ENCODE measurements at regions not wholly inside any gene's neighbourhood (a gene's known extent, or its start where the extent isn't known, plus 50 kb on each side); places are given as distances from the start of the nearest gene placed in this dataset.

DNA sequence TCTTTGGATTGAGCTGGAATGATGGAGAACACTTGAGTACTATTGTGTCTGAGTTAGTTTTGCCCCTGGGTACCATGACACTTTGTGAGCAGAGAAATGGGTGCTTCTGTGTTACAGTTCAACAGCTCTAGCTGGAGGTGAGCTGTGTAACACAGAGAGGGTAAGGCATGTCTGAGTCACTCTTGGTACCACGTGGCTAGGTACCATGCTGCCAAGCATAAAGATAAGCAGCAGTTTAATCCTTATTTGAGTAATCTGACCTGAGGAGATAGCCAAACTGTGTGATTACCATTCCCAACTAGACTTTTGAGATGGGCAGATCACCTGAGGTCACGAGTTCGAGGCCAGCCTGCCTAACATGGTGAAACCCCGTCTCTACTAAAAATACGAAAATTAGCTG lies 122.0 kb downstream of the OLFM4 start:
- no peak for DNase-seq

DNA sequence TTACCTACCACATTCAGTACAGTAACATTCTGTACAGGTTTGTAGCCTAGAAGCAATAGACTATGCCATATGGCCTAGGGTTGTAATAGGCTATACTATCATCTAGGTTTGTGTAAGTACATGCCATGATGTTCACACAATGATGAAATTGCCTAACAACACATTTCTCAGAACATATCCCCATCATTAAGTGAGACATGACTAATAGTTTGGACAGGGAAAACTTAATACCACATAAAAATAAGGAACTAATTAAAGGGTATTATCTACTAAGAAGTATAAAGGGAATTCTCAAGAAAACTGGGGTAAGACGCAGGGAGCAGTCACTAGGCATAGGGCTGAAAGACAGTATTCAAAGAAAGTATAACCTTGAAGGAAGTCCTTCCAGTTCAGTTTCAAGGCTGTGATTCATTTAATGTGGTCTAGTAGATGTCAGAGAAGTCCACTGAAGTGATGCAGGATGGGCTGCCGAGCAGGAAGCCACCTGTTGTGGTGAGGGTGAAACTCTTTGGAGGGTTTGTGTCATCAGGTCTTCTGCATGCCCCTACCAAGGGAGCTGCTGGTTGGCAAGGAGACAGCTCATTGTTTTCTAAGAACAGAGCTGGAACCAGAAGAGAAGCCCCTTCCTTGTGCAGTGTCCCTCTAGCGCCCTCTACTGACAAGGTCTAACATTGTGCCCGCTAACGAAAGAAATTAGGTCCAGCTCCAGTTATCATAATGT lies 122.9 kb downstream of the OLFM4 start:
- peak; percentile 66 for DNase-seq

DNA sequence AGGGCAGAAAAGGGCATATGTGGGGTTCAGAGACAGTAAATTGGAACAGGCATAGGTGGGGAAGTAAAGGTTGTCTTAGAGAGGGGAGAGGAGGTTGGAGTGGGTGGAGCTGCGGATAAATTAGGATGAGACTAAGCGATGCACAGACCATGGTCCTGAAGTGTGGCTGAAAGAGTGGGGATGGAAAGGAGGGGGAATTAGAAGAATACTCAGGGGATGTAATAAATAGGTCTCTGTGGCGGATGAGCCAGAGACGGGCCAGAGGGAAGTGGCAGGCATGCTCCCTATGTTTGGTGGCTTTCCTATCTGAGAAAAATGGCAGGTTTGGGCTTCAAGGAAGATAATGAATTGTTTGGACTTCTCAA lies 123.4 kb downstream of the OLFM4 start:
- DNase-seq = no peak

DNA sequence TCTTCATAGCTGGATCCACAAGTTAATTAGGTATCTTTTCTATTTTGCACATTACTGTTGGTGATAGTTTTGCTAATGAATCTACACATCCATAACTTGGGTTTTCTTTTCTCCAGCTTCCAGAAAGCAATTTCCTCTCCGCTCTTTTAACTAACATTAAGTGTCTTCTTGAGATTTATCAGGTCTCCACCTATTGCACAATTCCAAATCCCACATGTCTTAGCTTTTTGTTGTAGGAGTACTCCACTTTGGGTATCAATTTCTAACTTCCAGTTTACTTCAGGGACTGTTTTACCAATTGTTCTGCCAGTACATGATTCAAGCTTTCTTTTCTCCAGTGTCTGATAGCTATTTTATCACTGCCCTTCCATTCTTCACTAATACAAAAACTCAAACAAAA lies 129.6 kb downstream of the OLFM4 start:
- DNase-seq = no peak

DNA sequence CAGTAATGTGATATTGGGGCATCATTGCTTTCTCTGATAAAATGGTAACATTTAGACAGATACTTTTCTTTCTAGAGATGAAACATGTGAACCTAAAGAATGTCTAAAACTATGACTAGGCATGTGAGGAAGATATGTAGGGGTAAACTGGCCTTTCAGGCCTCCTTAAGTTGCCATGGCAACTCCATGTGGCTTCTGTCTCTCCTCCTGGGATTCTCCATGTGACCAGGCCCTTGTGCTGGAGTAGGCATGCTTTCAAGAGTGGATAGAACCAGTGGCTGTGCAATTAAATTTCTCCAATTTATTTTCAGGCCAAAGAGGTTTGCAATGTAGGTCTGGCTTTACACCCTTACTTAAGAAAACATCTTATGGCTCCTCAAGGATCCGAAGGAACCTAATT lies 130.8 kb downstream of the OLFM4 start:
- DNase-seq = no peak

DNA sequence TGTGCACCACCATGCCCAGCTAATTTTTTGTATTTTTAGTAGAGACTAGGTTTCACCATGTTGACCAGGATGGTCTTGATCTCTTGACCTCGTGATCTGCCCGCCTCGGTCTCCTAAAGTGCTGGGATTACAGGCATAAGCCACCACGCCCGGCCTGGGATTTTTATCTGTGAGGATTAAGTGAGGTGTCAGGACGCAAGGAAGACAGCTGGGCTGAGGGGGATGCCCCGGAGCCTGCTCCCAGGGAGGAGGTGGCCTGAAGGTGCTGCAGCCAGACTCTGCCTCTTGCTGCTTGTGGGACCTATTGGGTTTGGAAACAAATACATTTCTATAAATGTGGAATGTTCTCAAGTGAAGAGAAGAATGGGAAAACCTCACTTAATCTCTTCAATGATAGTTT lies 131.6 kb downstream of the OLFM4 start:
- no peak for DNase-seq

DNA sequence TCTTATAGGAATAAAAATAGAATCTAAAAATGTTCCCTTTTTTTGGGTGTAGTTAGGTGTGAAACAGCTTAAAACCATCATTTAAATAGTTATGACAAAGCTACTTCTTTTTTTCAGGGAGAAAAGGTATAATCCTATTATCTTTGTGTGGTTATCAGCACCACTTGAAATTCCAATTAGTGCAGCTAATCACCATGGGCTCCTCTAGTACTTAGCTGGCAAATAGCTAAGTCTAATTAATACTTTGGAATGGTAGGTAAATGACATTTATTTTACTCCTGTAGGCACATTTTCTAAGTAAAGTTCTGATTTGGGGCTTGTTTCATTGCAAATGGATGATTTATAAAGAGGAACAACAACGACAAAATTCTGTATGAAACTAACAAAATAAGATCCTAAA lies 132.6 kb downstream of the OLFM4 start:
- no peak for DNase-seq

DNA sequence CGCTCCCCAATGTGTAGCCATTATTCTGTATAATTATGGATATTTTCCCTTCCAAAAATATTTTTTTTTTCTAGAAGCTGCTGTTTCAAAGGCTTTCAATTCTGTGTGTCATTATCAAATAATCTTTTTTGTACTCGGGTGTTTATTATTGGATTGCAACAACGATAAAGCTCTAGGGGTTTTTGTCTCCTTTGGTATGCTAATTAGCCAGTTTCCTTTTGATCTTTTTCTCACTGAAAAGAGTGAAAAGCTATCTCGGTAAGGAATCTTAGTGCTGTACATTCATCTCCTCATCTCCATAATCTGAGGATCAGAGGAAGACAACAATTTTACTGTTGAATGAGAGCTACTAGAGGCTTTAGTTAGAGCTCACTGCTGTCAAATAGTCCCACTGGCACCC lies 136.6 kb downstream of the OLFM4 start:
- no peak for DNase-seq

DNA sequence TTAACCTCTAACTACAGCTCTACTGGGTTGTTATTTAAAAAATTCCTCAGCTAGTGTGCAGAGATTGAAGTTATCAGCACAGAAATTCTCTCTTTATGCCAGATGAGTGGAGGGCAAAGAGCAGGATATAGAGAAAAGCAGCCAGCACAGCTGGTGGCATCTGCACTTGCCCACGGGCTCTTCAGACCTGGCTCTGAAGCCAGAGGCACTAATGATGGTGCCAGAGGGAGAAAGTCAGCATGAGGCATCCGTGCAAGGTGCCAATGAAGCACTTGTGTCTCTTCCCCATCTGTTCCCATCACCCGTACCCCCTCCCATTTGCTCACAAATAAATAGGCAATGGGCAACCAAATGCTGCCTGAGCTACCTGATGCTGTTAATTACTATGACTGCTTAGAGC lies 138.9 kb downstream of the OLFM4 start:
- DNase-seq = no peak

DNA sequence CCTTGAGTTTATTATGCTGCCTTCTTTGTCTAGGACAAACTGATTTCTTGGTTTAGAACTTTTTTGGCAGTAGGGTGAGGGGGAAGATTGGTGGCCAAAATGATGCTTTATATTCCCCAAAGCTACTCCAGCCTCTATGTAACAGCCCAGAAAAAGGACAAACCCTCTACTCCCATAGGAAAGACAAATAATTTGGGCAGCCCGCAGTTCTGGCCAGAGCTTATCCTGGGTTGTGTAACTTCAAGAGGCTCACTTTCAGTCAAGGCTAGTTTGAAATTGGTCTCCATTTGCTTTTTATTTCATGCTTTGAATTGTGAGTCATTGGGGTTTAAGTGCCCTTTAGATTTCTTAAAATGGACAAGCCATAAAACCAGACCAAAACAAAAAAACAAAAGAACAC lies 142.3 kb downstream of the OLFM4 start:
- DNase-seq = no peak

DNA sequence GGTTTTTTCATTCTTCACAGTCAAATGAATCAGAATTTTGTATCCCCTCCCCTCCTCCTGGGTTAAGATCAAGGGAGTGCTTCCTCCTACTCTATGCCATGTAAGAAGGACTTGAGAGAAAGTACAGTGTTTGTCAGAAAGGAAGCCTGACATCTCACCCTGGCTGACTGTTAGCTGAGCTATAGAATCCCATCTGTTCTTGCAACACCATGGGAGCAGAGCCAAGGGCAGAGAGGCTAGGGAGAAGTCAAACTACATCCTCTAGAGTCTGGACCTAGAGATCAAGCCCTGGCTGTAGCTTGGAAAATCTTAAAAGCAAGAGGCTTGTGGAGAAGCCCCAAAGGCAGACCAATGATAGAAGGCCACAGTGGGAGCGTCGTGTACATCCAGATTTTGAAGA lies 145.9 kb downstream of the OLFM4 start:
- no peak for DNase-seq

DNA sequence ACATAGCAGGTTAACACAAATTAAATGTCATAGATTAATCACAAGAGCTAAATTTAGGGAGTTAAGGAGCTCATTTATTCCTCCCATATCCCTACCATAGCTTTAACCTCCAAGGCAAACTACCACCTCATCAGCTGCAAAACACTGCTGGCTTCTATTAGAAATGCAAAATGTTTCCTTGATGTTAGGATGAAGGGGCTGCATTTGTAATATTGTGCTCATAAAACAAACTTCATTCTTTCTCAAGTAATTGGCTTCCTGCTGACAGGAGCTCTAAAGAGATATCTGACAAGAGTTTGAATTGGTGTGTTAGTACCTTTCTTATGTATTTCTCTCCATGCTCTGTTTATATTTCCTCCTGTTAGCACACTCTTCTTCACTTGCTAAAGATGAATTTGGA lies 152.1 kb downstream of the OLFM4 start:
- DNase-seq = no peak

DNA sequence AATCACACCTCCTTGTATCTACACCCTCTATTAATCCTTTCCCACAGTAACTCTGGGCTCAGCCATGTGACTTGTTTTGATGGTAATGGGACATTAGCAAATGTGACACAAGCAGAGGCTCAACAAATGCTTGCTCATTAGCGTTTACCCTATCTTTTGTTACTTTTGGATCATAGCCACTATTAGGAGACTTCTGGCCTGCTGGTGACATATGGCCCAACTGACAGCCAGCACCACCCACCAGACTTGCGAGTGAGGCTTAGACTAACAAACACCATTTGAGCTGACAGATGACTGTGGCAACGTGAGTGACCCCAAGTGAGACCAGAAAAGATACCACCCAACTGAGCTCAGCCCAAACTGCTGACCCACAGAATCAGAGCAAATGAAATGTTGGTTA lies 154.1 kb downstream of the OLFM4 start:
- DNase-seq = no peak

DNA sequence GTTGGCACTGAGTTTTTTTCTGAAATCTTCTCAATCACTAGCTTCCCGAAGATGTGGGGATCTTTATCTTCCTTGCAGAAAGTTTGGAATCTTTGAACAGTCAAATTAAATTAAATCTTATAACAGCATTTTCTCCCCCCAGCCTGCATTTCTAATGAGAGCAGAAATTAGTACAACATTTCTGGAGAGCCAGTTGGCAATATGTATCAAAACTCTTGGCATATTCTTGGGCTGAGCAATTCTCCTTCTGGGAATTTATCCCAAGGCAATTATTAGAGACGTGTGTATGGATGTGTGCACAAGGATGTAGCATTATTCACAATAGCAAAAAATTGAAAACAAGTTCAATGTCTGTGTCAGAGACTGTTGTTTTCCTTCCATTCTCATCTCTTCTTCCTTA lies 159.5 kb downstream of the OLFM4 start:
- no peak for DNase-seq

DNA sequence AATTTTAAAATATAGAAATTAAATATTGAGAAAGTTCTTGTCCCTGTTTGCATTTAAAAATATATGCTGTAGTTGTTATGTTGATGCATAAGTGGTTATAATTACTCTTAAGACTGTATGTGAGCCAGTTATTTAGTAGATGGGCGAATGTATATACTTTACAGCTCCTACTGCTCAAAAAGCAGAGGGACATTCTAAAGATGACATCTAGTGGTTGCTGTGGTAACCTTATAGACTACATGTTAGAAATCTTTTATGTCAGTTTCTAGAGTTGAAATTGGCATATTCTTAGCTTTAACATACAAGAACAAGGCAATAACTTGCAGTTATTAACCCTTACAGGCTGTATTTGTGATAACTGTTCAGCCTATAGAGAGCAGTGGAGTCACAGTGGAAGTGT lies 160.5 kb downstream of the OLFM4 start:
- DNase-seq = no peak

DNA sequence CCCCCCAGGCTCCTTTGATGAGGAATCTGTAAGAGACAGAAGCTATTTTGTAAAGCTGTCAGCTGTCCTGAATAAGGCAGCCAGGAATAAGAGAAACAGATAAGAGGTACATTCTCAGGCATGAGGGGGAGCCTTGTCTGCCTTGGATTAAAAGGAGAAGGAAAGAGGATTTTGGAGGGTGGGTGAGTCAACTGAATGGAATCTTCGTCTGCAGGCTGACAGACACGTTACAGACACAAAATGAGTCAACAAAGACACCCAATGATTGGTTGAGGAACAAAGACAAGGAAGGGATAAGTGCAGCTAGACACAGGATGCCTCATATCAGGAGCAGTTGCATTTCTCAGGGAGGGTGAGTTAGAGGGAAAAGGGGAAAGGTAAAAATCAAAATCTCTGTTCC lies 162.5 kb downstream of the OLFM4 start:
- peak; percentile 89 for DNase-seq

DNA sequence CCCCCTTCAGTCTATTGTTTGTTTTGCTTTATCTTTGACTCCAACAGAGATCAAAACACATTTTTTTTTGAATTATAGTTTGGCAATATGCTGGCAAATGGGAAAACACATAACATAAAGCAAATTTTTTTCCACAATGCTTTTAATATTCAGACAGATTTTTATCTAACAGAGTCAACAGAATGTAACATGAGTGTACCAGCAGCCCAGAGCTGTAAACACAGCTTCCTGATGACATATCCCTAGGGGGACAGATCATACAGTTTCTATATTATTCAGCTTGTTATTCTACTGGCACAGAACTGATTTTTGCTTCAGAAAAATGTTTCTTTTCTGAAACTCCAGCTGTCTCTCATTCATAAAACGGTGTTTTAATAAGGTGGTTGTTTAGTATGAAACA lies 168.8 kb downstream of the OLFM4 start:
- DNase-seq = peak; percentile 11

DNA sequence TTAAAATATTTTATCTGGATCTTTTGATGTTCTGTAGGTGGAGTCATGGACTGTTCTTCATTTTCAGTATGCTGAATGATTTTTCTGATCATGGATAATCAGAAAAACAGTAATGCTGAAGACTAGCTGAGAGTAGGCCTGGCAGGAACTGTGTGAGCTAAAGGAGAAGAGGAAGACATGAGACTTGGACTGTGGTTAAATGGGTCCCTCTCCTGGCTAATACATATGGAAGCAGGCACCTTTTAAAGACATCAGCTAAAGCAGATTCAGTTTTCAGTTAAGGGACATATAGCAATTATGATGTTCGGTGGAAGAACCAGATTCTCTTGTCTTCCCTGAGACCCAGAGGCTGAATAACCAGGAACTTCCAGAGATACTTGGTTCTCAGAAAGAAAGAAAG lies 169.4 kb downstream of the OLFM4 start:
- DNase-seq = no peak

DNA sequence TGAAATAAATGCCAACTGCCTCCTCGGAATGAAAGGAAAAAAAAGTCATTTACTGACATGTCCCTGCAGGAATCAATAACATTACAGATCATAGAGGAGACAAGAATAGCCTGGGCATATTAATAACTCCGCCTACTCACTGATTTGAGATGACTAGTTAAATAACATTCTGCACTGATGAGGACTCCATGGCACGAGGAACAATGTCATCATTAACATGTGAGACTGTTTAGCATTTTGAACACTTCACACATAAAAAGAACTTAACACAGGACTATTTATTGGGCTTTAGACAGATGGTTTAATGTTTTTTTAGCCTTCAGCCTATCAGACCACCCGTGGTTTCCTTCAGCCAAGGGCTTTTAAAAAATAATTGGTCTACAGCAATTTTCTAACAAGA lies 170.1 kb downstream of the OLFM4 start:
- DNase-seq = no peak

DNA sequence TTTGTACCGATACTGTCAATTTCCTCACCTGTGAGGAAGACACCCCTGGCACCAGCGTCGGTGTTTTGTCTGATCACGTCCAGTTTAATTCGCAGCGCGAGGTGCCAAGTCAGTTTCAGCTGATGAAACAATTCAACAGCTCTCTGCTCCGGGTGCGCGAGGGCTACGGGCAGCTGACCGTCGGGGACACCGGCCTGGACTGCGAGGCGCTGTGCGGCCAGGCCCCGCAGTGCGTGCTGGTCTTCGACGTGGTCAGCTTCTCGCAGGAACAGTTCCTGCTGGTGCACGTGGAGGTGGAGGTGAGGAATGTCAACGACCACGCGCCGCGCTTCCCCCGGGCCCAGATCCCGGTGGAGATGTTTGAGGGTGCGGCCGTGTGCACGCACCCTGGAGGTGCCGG lies 171.5 kb downstream of the OLFM4 start:
- no peak for DNase-seq

DNA sequence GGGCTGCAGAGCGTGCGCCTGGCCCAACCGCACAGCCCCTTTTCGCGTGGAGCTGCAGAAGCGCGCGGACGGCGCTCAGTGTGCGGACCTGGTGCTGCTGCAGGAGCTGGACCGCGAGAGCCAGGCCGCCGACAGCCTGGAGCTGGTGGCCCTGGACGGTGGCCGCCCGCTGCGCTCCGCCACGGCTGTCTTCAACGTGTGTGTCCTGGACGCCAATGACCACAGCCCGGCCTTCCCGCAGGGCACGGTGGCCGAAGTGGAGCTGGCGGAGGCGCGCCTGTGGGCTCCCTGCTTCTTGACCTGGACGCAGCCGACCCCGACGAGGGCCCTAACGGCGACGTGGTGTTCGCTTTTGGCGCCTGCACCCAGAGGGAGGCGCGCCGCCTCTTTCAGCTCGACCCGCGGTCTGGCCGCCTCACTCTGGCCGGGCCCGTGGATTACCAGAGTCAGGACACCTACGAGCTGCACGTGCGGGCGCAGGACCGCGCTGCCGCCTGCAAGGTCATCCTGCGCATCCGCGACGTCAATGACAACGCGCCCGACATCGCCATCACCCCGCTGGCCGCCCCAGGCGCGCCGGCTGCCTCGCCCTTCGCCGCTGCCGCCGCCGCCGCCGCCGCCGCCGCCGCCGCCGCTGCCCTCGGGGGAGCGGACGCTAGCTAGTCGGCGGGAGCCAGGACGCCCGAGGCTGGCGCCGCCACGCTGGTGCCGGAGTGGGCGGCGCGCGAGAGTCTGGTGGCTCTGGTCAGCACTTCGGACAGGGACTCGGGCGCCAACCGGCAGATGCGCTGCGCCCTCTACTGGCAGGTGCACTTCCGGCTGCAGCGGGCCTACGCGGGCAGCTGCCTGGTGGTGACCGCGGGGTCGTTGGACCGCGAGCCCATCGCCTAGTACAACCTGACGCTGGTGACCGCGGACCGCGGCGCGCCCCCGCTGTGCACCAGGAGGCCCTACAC lies 172.2 kb downstream of the OLFM4 start:
- DNase-seq = peak; percentile 52

DNA sequence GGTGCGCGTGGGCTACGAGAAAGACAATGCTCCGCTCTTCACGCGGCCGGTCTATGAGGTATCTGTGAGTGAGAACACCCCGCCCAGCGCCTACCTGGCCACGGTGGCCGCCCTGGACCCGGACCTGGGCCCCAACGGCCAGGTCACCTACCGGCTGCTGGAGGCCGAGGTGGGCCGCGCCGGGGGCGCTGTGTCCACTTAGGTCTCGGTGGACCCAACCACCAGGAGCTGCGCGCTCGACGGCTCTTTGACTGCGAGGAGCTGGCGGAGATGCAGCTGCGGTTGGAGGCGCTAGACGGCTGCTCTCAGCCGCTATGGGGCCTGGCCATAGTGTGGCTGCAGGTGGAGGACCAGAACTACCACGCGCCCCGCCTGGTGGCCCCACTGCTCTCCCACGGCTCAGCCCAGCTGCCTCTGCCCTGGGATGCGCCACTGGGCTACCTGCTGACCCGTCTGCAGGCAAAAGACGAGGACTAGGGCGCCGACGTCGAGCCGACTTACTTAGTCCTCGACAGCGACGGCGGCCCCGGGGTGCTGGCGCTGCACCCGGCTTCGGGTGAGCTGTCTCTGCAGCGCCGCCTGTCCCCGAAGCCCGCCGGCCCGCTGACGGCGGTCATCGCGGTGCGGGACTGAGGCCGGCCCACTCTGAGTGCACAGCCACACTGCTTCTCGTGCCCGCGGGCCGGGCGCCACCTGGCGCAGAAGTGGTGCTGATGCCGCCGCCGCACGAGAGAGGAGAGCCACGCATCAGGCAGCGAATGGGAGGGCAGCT lies 173.0 kb downstream of the OLFM4 start:
- no peak for DNase-seq

DNA sequence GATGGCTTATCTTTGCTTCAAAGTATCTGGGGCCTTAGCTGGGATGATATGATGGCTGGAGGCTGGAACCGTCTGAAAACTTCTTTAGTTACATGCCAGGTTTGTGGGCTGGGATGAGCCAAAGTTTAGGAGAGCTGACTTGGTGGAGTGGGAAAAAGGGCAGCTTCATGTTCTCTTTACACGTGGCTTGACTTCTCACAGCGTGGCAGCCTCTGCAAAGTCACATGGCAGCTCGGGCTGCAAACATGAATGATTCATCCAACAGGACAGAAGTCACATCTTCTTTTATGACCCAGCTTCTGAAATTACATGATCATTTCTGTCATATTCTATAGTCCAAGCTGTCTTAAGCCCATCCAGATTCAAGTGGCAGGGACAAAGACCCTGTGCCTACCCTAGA lies 176.0 kb downstream of the OLFM4 start:
- no peak for DNase-seq

DNA sequence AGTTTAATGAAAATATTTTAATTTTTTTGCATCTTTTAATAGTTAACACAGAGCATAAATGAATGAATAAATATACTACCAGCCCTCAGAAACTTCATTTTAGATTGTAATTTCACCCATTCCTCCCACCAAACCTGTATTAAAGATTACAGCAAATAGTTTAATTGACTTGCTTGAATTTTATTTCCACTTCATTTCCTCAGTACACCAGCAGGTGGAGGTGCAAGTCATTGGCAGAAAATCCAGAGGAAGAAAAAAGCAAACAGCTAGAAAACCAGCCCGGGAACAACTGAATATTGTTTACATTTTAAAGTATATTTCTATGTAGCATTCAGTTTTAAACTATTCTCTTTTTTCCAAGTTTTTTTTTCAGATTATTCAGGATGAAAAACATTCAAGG lies 177.8 kb downstream of the OLFM4 start:
- DNase-seq = no peak

Data from fibroblast of skin of right quadriceps (primary cell).